Lung (tissue), 11 donors: ENCODE measurements at regions not wholly inside any gene's neighbourhood (a gene's known extent, or its start where the extent isn't known, plus 50 kb on each side); places are given as distances from the start of the nearest gene placed in this dataset.

ENCODE experiments used
- ATAC-seq: fragments of 200-7000 bp; cut with Tn5 transposase; one replicate; pipeline ENCODE4 v1.9.1; 2020; ENCODE audit warnings: moderate number of reproducible peaks; ENCODE audit not compliant: insufficient read depth, low FRiP score
- DNase-seq, 3 donors: peaks; one replicate each; pipeline ENCODE4 v3.0.0-alpha.2; 2013 to 2017
- H3K27ac ChIP-seq, 2 donors: one replicate each; pipeline ENCODE4 v1.5.1; 2013; ENCODE audit warnings: mild to moderate bottlenecking in 2 of 2, moderate library complexity in 2 of 2, control low read depth in 1 of 2, inconsistent platforms in 1 of 2, low read depth in 1 of 2, low read length in 1 of 2
- H3K27me3 ChIP-seq, 3 donors: one replicate each; pipeline ENCODE4 v1.5.1; 2013; ENCODE audit warnings: low read length in 2 of 3; ENCODE audit not compliant: control insufficient read depth in 3 of 3, insufficient read depth in 3 of 3
- H3K36me3 ChIP-seq, 4 donors: one replicate each; pipeline ENCODE4 v1.5.1; 2013; ENCODE audit warnings: low read length in 4 of 4, mild to moderate bottlenecking in 1 of 4, moderate library complexity in 1 of 4; ENCODE audit not compliant: control insufficient read depth in 4 of 4, insufficient read depth in 4 of 4
- H3K4me1 ChIP-seq, 5 donors: one replicate each; pipeline ENCODE4 v1.5.1; 2013; ENCODE audit warnings: low read length in 5 of 5, mild to moderate bottlenecking in 2 of 5, moderate library complexity in 1 of 5; ENCODE audit not compliant: control insufficient read depth in 5 of 5, insufficient read depth in 5 of 5
- H3K4me3 ChIP-seq: one replicate; pipeline ENCODE4 v1.5.1; 2013; ENCODE audit warnings: mild to moderate bottlenecking, control low read depth, moderate library complexity
- H3K9ac ChIP-seq, 2 donors: one replicate each; pipeline ENCODE4 v1.5.1; 2013; ENCODE audit warnings: low read length in 2 of 2, control low read depth in 1 of 2; ENCODE audit not compliant: insufficient read depth in 1 of 2
- H3K9me3 ChIP-seq, 4 donors: one replicate each; pipeline ENCODE4 v1.5.1; 2013; ENCODE audit warnings: low read length in 3 of 4, mild to moderate bottlenecking in 1 of 4, moderate library complexity in 1 of 4; ENCODE audit not compliant: control insufficient read depth in 4 of 4, insufficient read depth in 3 of 4
- CTCF ChIP-seq: IDR thresholded peaks from 2 replicates; pipeline ENCODE4 v1.5.1; 2012; ENCODE audit warnings: mild to moderate bottlenecking; ENCODE audit errors: control extremely low read depth, extremely low read depth
- WGBS, 2 donors: extraction: QIAGEN DNeasy Blood & Tissue Kit; methylation state at CpG; one replicate each; pipeline ENCODE4 v1.1.7; 2013; 5-methylcytosine and 5-hydroxymethylcytosine counted together
- donor health status: control.
- donor health status: control.
- donor health status: Bipolar disorder and iron deficiency.
- donor health status: healthy.
- donor health status: DM: yes; HTN: yes; CAD: no.

- Histone ChIP-seq H3K4me1 (no peaks in the 10 kb centered on the region), H3K36me3 (no peaks in the 10 kb centered on the region), H3K4me3 (no peak overlapping the region), H3K9me3 (peaks cover 0 to 14% (median 0%) of the 10 kb centered on the region in 4 donors), H3K9ac (no peak overlapping the region), H3K27ac (no peak overlapping the region), H3K27me3 (peaks cover 0 to 6% (median 0%) of the 10 kb centered on the region in 3 donors)
- ATAC-seq (no peak), DNase-seq (no peak)
- no peak for TF ChIP-seq CTCF
- 74 to 76% methylated on average over 7 of the region's 7 CpGs for WGBS, 2 donors
Observed at GRCh38 chr3:10561162-10561945, 56.0 kb upstream of the ATP2B2 start.

GRCh38 chr3:10561946-10562560 is 56.7 kb upstream of the ATP2B2 start:
- no peak for DNase-seq
- peaks cover 0 to 4% (median 0%) of the 10 kb centered on the region in 3 donors for H3K27me3 ChIP-seq
- no peak overlapping the region for H3K27ac ChIP-seq
- no peaks in the 10 kb centered on the region for H3K36me3 ChIP-seq
- no peak for ATAC-seq
- H3K4me1 ChIP-seq = no peaks in the 10 kb centered on the region
- peaks cover 0 to 14% (median 0%) of the 10 kb centered on the region in 4 donors for H3K9me3 ChIP-seq
- no peak for TF ChIP-seq CTCF
- H3K4me3 ChIP-seq = no peak overlapping the region
- H3K9ac ChIP-seq = no peak overlapping the region
- 72 to 83% methylated on average over 4 of the region's 4 CpGs for WGBS, 2 donors

GRCh38 chr3:10563396-10563795 is 58.0 kb upstream of the ATP2B2 start:
- Histone ChIP-seq H3K27ac (no peak overlapping the region), H3K36me3 (no peaks in the 10 kb centered on the region), H3K4me3 (no peak overlapping the region), H3K9ac (no peak overlapping the region), H3K27me3 (peaks cover 0 to 4% (median 0%) of the 10 kb centered on the region in 3 donors), H3K9me3 (peaks cover 0 to 14% (median 0%) of the 10 kb centered on the region in 4 donors), H3K4me1 (no peaks in the 10 kb centered on the region)
- ATAC-seq = no peak
- no peak for TF ChIP-seq CTCF
- WGBS, 2 donors = 72 to 80% methylated on average over 2 of the region's 2 CpGs
- DNase-seq = no peak
